SK-N-SH (cell line): ENCODE measurements at regions not wholly inside any gene's neighbourhood (a gene's known extent, or its start where the extent isn't known, plus 50 kb on each side); places are given as distances from the start of the nearest gene placed in this dataset.
"Not testable (repeated sequence)": the region's sequence is repeated elsewhere in the genome, so short reads cannot be mapped to it uniquely, and the experiment has no call there.

Experiments
- RFX5 ChIP-seq: IDR thresholded peaks from 2 replicates; pipeline ENCODE4 v1.6.1; 2012; ENCODE audit warnings: mild to moderate bottlenecking, improper control_type of control experiment, low read length
- TEAD4 ChIP-seq: IDR thresholded peaks from 2 replicates; pipeline ENCODE4 v1.4.0; 2012; ENCODE audit warnings: mild to moderate bottlenecking, borderline replicate concordance; ENCODE audit not compliant: insufficient read depth
- TF ChIP-seq, protein P1 (sequence below): fragments of 200-600 bp; sonication (generic); IDR thresholded peaks from 2 replicates; pipeline ENCODE4 v1.6.1; 2017; ENCODE audit warnings: antibody characterized with exemption, mild to moderate bottlenecking, moderate library complexity

DNA sequence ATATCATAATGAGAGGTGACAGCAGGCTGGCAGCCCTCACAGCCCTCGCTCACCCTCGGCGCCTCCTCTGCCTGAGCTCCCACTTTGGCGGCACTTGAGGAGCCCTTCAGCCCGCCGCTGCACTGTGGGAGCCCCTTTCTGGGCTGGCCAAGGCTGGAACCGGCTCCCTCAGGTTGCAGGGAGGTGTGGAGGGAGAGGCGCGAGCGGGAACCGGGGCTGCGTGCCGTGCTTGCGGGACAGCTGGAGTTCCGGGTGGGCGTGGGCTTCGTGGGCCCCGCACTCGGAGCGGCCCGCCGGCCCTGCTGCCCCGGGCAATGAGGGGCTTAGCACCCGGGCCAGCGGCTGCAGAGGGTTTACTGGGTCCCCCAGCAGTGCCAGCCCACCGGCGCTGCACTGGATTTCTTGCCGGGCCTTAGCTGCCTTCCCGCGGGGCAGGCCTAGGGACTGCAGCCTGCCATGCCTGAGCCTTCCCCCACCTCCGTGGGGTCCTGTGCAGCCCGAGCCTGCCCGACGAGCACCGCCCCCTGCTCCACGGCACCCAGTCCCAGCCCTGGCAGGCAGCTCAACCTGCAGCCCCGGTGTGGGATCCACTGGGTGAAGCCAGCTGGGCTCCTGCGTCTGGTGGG is 147.7 kb downstream of the TLR4 start:
- not testable (repeated sequence) for TF ChIP-seq TEAD4, RFX5
- TF ChIP-seq, protein P1, sequence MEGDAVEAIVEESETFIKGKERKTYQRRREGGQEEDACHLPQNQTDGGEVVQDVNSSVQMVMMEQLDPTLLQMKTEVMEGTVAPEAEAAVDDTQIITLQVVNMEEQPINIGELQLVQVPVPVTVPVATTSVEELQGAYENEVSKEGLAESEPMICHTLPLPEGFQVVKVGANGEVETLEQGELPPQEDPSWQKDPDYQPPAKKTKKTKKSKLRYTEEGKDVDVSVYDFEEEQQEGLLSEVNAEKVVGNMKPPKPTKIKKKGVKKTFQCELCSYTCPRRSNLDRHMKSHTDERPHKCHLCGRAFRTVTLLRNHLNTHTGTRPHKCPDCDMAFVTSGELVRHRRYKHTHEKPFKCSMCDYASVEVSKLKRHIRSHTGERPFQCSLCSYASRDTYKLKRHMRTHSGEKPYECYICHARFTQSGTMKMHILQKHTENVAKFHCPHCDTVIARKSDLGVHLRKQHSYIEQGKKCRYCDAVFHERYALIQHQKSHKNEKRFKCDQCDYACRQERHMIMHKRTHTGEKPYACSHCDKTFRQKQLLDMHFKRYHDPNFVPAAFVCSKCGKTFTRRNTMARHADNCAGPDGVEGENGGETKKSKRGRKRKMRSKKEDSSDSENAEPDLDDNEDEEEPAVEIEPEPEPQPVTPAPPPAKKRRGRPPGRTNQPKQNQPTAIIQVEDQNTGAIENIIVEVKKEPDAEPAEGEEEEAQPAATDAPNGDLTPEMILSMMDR: not testable (repeated sequence)
